MM.1S (cell line): ENCODE measurements at regions not wholly inside any gene's neighbourhood (a gene's known extent, or its start where the extent isn't known, plus 50 kb on each side); places are given as distances from the start of the nearest gene placed in this dataset.

Experiments used
- CTCF ChIP-seq: fragments of 300-600 bp; sonication (generic); IDR thresholded peaks from 2 replicates; pipeline ENCODE4 v1.5.1; 2016; ENCODE audit warnings: antibody characterized with exemption, low read length, mixed read lengths
- EZH2 ChIP-seq: fragments of 300-600 bp; sonication (generic); optimal IDR thresholded peaks from 2 replicates; pipeline ENCODE3; 2017; ENCODE audit warnings: low read depth, mild to moderate bottlenecking, antibody characterized with exemption, low read length, mixed read lengths
- EZH2phosphoT487 ChIP-seq: fragments of 300-600 bp; sonication (generic); IDR thresholded peaks from 2 replicates; pipeline ENCODE4 v1.6.1; 2018; ENCODE audit warnings: antibody characterized with exemption, low read length

- TF ChIP-seq CTCF (no peak), EZH2 (no peak), EZH2phosphoT487 (no peak)
These were observed 271.3 kb downstream of the PLOD2 start for GRCh38 chr3:145889730-145890129.
